ENCODE measurements at regions not wholly inside any gene's neighbourhood (a gene's known extent, or its start where the extent isn't known, plus 50 kb on each side); places are given as distances from the start of the nearest gene placed in this dataset.

- no peak for TF ChIP-seq CTCF (IDR thresholded peaks at IDR 0.05)
- TF ChIP-seq POLR2A (IDR thresholded peaks at IDR 0.05) = no peak
Observed at GRCh38 chr7:47095946-47096345, 486.0 kb downstream of the TNS3 start.
